Fibroblast of lung (primary cell): ENCODE measurements at regions not wholly inside any gene's neighbourhood (a gene's known extent, or its start where the extent isn't known, plus 50 kb on each side); places are given as distances from the start of the nearest gene placed in this dataset.
A peak's percentile ranks its signal among the peaks of the same experiment; 100 is the strongest.

Experiments used
- DNase-seq, 2 donors: peaks; one replicate each; pipeline versions ENCODE4 v3.0.0 to v3.0.0-alpha.2; 2010; ENCODE audit warnings: low read depth in 2 of 2
- H2AFZ ChIP-seq: 2 replicates; pipeline ENCODE4 v1.5.1; 2012; ENCODE audit warnings: low read length, control low read depth, inconsistent platforms
- H3K27ac ChIP-seq: 2 replicates; pipeline ENCODE4 v1.5.1; 2011; ENCODE audit warnings: low read length, control low read depth; ENCODE audit not compliant: insufficient read depth
- H3K27me3 ChIP-seq: 2 replicates; pipeline ENCODE4 v1.5.1; 2011; ENCODE audit warnings: mild to moderate bottlenecking, low read length; ENCODE audit not compliant: control insufficient read depth, insufficient read depth
- H3K36me3 ChIP-seq: 2 replicates; pipeline ENCODE4 v1.5.1; 2011; ENCODE audit warnings: low read length; ENCODE audit not compliant: control insufficient read depth, insufficient read depth
- H3K4me1 ChIP-seq: 2 replicates; pipeline ENCODE4 v1.5.1; 2011; ENCODE audit warnings: low read length; ENCODE audit not compliant: control insufficient read depth, insufficient read depth; ENCODE audit errors: extremely low read depth
- H3K4me2 ChIP-seq: 2 replicates; pipeline ENCODE4 v1.5.1; 2011; ENCODE audit warnings: low read length, control low read depth; ENCODE audit not compliant: insufficient read depth; ENCODE audit errors: extremely low read depth
- H3K4me3 ChIP-seq, 4 experiments: fragments of 200-600 bp in 1 of 4; sonication (generic) in 1 of 4; replicated peaks in 1 of 4; 2 replicates each; pipeline ENCODE4 v1.5.1; 2011 to 2016; ENCODE audit warnings: low read length in 4 of 4, low read depth in 3 of 4, mild to moderate bottlenecking in 3 of 4, control low read depth in 2 of 4, inconsistent platforms in 1 of 4, mixed read lengths in 1 of 4; ENCODE audit not compliant: insufficient read depth in 1 of 4; ENCODE audit errors: control extremely low read depth in 1 of 4
- H3K79me2 ChIP-seq: 2 replicates; pipeline ENCODE4 v1.5.1; 2012; ENCODE audit warnings: mild to moderate bottlenecking, low read length, inconsistent platforms; ENCODE audit not compliant: control insufficient read depth, insufficient read depth
- H3K9ac ChIP-seq: 2 replicates; pipeline ENCODE4 v1.5.1; 2011; ENCODE audit warnings: mild to moderate bottlenecking, low read length, control low read depth; ENCODE audit not compliant: insufficient read depth
- H3K9me3 ChIP-seq: 2 replicates; pipeline ENCODE4 v1.5.1; 2012; ENCODE audit warnings: low read depth, low read length; ENCODE audit not compliant: control insufficient read depth, insufficient read depth
- H4K20me1 ChIP-seq: 2 replicates; pipeline ENCODE4 v1.5.1; 2011; ENCODE audit warnings: low read length; ENCODE audit not compliant: control insufficient read depth, insufficient read depth; ENCODE audit errors: extremely low read depth
- CTCF ChIP-seq, 2 donors: IDR thresholded peaks in 1 of 2; conservative IDR thresholded peaks in 1 of 2; 1 replicate in 1 of 2; 2 replicates in 1 of 2; pipeline ENCODE4 v1.5.1; 2011 to 2012; ENCODE audit warnings: low read length in 2 of 2, control low read depth in 1 of 2, inconsistent platforms in 1 of 2, low read depth in 1 of 2, mild to moderate bottlenecking in 1 of 2
- EZH2 ChIP-seq: IDR thresholded peaks from 2 replicates; pipeline ENCODE4 v1.5.1; 2012; ENCODE audit warnings: low read length, control low read depth, mild to moderate bottlenecking; ENCODE audit errors: missing control alignments

DNA sequence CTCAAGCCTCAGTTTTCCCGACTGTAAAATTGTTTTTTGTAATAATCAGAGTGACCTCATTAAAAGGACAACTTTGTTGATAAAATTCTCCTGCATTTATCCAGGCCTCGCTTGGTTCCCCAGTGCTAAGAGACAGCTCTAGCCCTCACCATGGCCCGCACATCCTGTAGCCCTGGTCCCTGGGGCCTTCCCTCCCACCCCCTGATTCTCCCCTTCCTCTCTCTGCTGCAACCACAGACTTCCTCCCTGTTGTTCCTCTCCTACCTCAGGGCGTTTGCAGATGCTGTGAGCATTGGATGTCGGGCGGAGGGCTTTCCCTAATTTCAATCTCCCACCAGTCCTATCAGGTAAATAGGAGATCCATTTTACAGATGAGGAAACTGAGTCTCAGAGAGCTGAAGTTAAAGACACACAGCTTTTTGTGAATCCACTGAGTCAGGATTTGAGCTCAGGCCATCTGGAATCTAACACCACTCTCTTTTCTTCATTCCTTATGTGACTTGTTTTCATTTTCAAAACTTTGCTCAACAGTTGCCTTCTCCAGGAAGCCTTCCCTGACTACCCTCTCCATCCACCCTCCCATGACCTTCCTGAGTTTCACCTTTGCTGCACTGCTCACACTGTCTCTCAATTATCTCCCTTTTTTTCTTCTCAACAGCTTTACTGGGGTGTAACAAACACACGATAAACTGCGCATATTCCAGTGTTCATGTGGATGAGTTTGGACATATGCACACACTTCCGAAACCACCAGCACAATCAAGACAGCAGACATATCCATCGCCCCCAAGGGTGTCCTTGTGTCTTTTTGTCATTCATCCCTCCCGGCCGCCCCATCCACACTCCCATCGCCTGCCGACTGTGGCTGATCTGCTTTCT lies 107.1 kb downstream of the CEBPB start:
- no peak for TF ChIP-seq CTCF (conservative IDR thresholded peaks at IDR 0.05 in 1 of 2, IDR thresholded peaks at IDR 0.05 in 1 of 2; ENCODE audit: low read depth in 1 of 2, low read length in 2 of 2)
- no peak for TF ChIP-seq EZH2
- DNase-seq, result no peak
- Histone ChIP-seq H3K27me3 (no peaks in the 10 kb centered on the region), H3K4me1 (peaks cover 7% of the 10 kb centered on the region), H3K9me3 (no peaks in the 10 kb centered on the region), H2AFZ (no peak overlapping the region), H3K36me3 (no peaks in the 10 kb centered on the region), H3K4me2 (no peak overlapping the region), H3K9ac (no peak overlapping the region), H3K79me2 (no peaks in the 10 kb centered on the region), H4K20me1 (no peaks in the 10 kb centered on the region), H3K27ac (peak overlapping the region; percentile 2), H3K4me3 (no peak overlapping the region)

DNA sequence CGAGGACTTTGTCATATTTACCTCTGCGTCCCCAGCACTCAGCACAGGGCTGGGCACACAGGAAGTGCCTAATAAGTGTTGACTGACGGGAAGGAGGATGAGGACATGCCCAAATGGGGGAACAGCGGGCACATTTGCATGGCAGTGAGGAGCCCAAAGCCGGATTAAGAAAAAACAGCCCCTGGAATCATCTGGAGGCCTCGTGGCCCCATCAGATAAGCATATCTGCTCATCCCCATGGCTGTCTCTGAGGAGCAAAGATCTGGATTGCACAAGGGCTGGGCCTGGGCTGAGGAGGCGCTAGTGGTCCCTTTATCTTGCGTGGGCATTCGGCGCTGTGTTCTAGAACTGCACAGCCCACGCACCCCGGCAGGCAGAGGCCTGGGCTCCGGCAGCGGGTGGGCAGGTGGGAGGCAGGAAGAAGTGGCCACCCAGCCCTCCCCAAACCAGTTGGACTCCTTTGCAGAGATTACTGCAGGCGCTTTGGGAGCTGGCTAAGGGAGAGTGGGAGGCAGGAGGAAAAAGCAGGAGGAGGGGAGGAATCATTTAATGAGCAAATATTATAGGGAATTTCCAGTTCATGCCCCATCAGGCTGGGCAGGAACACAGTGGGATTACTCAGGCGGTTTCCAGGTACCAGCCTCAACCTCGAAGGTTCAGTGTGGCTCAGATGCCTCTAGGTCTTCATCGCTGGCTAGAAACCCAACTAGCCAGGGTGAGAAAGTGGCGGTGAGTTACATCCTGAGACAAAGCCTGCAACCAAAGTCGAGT lies 108.1 kb downstream of the CEBPB start:
- DNase-seq, result no peak
- no peak overlapping the region for H3K9ac ChIP-seq
- H3K9me3 ChIP-seq, result no peaks in the 10 kb centered on the region
- no peaks in the 10 kb centered on the region for H3K27me3 ChIP-seq
- H4K20me1 ChIP-seq, result no peaks in the 10 kb centered on the region
- no peaks in the 10 kb centered on the region for H3K36me3 ChIP-seq
- TF ChIP-seq EZH2 (no peak), CTCF (conservative IDR thresholded peaks at IDR 0.05 in 1 of 2, IDR thresholded peaks at IDR 0.05 in 1 of 2; ENCODE audit: low read depth in 1 of 2, low read length in 2 of 2) (no peak)
- H3K4me1 ChIP-seq, result peaks cover 4% of the 10 kb centered on the region
- H3K79me2 ChIP-seq, result no peaks in the 10 kb centered on the region
- no peak overlapping the region for H3K4me3 ChIP-seq
- no peak overlapping the region for H3K27ac ChIP-seq
- H2AFZ ChIP-seq, result no peak overlapping the region
- H3K4me2 ChIP-seq, result no peak overlapping the region

- Histone ChIP-seq H2AFZ (no peak overlapping the region), H3K4me3 (no peak overlapping the region), H3K4me2 (no peak overlapping the region), H3K4me1 (peaks cover 9% of the 10 kb centered on the region), H4K20me1 (no peaks in the 10 kb centered on the region), H3K9me3 (no peaks in the 10 kb centered on the region), H3K27ac (no peak overlapping the region), H3K36me3 (no peaks in the 10 kb centered on the region), H3K27me3 (no peaks in the 10 kb centered on the region), H3K79me2 (no peaks in the 10 kb centered on the region), H3K9ac (no peak overlapping the region)
- no peak for TF ChIP-seq CTCF (conservative IDR thresholded peaks at IDR 0.05 in 1 of 2, IDR thresholded peaks at IDR 0.05 in 1 of 2; ENCODE audit: low read depth in 1 of 2, low read length in 2 of 2)
- DNase-seq, result no peak
Measured at GRCh38 chr20:50299325-50299629, 108.6 kb downstream of the CEBPB start.
